ENCODE measurements at regions not wholly inside any gene's neighbourhood (a gene's known extent, or its start where the extent isn't known, plus 50 kb on each side); places are given as distances from the start of the nearest gene placed in this dataset.
"Not testable (repeated sequence)": the region's sequence is repeated elsewhere in the genome, so short reads cannot be mapped to it uniquely, and the experiment has no call there.

DNA sequence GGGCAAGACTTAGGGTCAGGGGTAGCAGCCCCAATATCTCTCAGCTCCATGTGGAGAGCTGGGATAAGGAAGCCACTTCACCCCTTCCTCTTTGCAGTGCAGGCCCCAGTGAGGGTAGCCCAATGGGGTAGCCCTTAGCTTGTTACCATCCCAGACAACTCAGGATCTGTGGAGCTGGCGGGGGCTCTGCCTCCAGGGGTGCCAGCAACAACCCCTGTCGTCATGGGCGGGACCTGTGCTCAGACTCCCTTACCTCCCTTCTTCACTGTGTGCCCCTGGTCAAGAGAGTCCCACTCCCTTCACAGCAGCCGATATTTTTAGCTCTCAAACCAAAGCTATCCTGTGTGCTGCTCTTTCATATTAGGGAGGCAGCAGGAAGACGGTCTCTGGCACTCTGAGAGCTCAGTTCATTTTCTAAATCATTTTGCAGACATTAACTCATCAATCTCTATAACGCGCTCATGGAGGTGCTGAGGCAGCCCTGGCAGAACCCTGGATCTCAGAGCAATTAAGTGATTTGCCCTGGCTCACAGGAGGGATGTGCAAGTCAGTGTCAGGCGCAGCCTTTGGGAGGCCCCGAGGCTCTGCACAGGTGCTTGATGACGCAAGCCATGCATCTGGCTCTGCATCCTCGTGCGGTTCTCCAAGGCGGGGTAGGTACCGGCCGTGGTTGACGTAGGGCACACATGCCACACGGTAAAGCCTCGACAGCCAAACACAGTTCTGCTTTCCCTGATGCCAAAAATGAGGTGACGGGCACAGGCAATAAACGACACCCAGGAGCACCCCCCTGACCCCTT, 357.6 kb downstream of the SHANK2 start:
- H3K4me3 ChIP-seq (ENCODE audit: low read length) = no peak overlapping the region
- DNase-seq (ENCODE audit: low read depth) = no peak
- TF ChIP-seq, protein P1, sequence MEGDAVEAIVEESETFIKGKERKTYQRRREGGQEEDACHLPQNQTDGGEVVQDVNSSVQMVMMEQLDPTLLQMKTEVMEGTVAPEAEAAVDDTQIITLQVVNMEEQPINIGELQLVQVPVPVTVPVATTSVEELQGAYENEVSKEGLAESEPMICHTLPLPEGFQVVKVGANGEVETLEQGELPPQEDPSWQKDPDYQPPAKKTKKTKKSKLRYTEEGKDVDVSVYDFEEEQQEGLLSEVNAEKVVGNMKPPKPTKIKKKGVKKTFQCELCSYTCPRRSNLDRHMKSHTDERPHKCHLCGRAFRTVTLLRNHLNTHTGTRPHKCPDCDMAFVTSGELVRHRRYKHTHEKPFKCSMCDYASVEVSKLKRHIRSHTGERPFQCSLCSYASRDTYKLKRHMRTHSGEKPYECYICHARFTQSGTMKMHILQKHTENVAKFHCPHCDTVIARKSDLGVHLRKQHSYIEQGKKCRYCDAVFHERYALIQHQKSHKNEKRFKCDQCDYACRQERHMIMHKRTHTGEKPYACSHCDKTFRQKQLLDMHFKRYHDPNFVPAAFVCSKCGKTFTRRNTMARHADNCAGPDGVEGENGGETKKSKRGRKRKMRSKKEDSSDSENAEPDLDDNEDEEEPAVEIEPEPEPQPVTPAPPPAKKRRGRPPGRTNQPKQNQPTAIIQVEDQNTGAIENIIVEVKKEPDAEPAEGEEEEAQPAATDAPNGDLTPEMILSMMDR (conservative IDR thresholded peaks at IDR 0.05; ENCODE audit: low read length) = no peak

DNA sequence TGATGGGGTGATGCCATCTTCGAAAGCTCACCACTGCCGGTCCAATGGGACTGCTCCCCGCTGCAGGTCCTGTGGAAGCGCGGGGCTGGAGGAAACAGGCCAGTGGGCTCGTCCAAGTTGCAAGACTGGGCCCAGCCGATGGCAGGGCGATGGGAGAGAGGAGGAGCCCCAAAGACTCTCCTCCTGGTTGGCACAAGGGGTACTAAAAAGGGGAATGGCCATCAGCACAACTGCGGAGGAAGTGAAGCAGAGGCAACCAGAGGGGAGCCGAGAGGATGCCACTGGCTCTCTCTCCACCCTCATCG, 357.1 kb downstream of the SHANK2 start:
- H3K4me3 ChIP-seq (ENCODE audit: low read length) = no peak overlapping the region
- DNase-seq (ENCODE audit: low read depth) = no peak
- TF ChIP-seq, protein P1 (conservative IDR thresholded peaks at IDR 0.05; ENCODE audit: low read length) = no peak

DNA sequence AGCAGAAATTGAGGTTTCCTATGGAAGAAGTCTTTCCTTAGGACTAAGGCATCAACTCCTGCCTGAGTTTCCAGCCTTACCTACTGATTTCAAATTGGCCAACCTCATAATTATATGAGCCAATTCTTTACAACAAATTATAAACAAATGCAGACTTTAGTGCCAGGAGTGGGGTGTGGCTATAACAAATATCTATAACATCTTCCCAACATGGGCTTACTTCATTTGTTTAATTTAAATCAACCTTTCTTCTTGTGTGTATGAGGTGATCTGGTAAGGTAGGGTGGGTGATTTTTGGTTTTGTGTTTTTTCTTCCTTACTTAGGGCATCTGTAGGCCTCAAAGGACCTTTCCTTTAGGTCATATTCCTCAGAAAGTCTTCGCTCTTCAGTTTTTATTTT, 354.9 kb downstream of the SHANK2 start:
- no peak for DNase-seq (ENCODE audit: low read depth)
- TF ChIP-seq, protein P1 (conservative IDR thresholded peaks at IDR 0.05; ENCODE audit: low read length) = no peak
- H3K4me3 ChIP-seq (ENCODE audit: low read length) = no peak overlapping the region

DNA sequence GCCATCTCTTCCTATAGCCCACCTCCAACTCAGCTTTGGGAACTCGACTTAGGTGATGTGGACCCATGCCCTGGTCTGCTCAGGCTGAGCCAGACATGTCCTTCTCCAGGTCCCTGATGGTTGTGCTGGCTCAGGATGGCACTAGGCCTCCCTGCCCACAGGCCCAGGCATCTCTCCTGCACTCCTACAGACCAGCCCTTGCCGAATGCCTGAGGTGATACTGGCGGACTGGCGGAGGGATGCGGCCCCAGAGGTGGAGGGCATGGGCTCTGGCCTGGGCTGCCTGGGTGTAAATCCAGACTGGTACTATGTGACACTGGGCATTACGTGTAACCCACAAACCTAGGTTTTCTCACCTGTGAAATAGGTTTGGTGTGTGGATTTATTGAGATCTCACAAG, 352.8 kb downstream of the SHANK2 start:
- DNase-seq (ENCODE audit: low read depth) = no peak
- TF ChIP-seq, protein P1 (conservative IDR thresholded peaks at IDR 0.05; ENCODE audit: low read length) = no peak
- no peak overlapping the region for H3K4me3 ChIP-seq (ENCODE audit: low read length)

DNA sequence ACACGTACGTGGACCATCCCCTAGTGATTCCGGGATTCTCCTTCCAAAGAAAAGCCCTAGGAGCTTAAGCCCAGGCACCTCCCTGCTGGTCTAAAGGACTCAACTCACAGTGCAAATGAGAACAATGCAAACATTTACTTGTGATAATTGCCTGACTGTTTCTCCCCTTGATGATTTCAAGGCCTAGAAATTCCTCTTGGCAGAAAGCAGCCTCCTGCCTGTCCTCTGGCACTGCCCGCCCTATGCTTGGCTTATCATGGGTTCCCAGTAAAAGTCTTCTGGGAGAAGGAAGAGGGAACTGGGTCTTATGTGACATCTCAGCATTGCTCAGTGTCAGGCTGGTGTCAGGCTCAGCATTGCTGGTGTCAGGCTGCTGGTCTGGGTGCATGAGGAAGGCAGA, 351.8 kb downstream of the SHANK2 start:
- DNase-seq (ENCODE audit: low read depth) = no peak
- TF ChIP-seq, protein P1 (conservative IDR thresholded peaks at IDR 0.05; ENCODE audit: low read length) = no peak
- no peak overlapping the region for H3K4me3 ChIP-seq (ENCODE audit: low read length)

DNA sequence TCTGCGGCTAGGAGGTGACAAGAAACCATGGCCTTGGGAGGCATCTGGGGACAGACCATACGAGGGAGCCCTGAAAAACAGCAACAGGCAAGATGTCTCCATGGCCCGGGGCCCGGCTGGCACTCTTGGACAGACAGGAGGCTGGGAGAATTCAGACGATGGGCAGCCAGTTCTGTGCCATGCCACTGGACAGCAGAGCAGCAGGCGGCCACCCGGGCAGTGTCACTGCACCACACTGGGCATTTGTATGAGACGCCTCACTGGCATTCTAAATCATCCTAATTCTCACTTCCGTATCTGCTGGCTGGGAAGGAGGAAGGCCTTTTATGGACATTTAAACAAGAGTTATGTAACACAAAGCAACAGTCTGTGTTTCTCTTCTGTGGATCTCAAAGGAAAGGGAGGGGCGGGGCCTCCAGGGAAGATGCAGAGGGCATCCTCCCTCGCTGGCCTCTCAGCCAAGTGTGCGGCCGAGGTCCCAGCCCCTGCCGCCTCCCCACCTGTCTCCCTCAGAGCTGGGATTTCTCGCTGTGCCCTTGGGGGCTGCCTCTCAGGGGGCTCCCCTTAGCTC, 350.3 kb downstream of the SHANK2 start:
- no peak for DNase-seq (ENCODE audit: low read depth)
- TF ChIP-seq, protein P1 (conservative IDR thresholded peaks at IDR 0.05; ENCODE audit: low read length) = no peak

DNA sequence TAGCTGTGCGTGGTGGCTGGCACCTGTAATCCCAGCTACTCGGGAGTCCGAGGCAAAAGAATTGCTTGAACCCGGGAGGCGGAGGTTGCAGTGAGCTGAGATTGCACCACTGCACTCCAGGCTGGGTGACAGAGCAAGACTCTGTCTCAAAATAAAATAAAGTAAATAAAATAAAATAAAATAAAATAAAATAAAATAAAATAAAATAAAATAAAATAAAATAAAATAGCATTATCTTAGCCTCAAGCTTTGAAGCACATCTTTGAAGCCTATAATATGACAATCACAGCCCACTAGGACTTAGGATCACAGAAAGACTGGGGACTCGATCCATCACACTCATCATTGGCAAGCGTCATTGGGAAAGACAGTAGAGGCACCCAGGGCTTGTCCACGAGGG, 349.1 kb downstream of the SHANK2 start:
- not testable (repeated sequence) for H3K4me3 ChIP-seq (ENCODE audit: low read length); DNase-seq (ENCODE audit: low read depth)

More for the DNA sequence above, 350.3 kb downstream of the SHANK2 start:
- H3K4me3 ChIP-seq (ENCODE audit: low read length) = no peak overlapping the region
